GM23338 (cell line): ENCODE measurements at regions not wholly inside any gene's neighbourhood (a gene's known extent, or its start where the extent isn't known, plus 50 kb on each side); places are given as distances from the start of the nearest gene placed in this dataset.
"Not testable (repeated sequence)": the region's sequence is repeated elsewhere in the genome, so short reads cannot be mapped to it uniquely, and the experiment has no call there.

Experiments used
- ATAC-seq: fragments of 200-7000 bp; cut with Tn5 transposase; 3 replicates; pipeline ENCODE4 v1.9.1; 2020
- DNase-seq: peaks from one replicate; pipeline ENCODE4 v3.0.0-alpha.2; 2015; ENCODE audit warnings: low spot score
- H2AFZ ChIP-seq: fragments of 200-600 bp; sonication (generic); 2 replicates; pipeline ENCODE4 v1.8.0; 2016; ENCODE audit warnings: antibody characterized with exemption, mild to moderate bottlenecking, moderate library complexity
- H3F3A ChIP-seq: fragments of 200-600 bp; sonication (generic); replicated peaks from 2 replicates; pipeline ENCODE4 v1.8.0; 2017; ENCODE audit warnings: antibody characterized with exemption, mixed run types, low read depth
- H3K27ac ChIP-seq: fragments of 200-600 bp; sonication (generic); 2 replicates; pipeline ENCODE4 v1.6.1; 2016; ENCODE audit warnings: low read depth
- H3K27me3 ChIP-seq: fragments of 200-600 bp; sonication (generic); 2 replicates; pipeline ENCODE4 v1.8.0; 2016; ENCODE audit warnings: mild to moderate bottlenecking, mixed run types, moderate library complexity; ENCODE audit not compliant: insufficient read depth
- H3K36me3 ChIP-seq: fragments of 200-600 bp; sonication (generic); 2 replicates; pipeline ENCODE4 v1.8.0; 2016; ENCODE audit warnings: mild to moderate bottlenecking; ENCODE audit not compliant: insufficient read depth
- H3K4me1 ChIP-seq: fragments of 200-600 bp; sonication (generic); 2 replicates; pipeline ENCODE4 v1.8.0; 2016; ENCODE audit warnings: mild to moderate bottlenecking, moderate library complexity; ENCODE audit not compliant: insufficient read depth
- H3K4me2 ChIP-seq: fragments of 200-600 bp; sonication (generic); 2 replicates; pipeline ENCODE4 v1.7.1; 2017; ENCODE audit warnings: mixed run types
- H3K4me3 ChIP-seq: fragments of 200-600 bp; sonication (generic); 2 replicates; pipeline ENCODE4 v1.6.1; 2016; ENCODE audit warnings: mixed run types
- H3K79me2 ChIP-seq: fragments of 200-600 bp; sonication (generic); replicated peaks from 2 replicates; pipeline ENCODE4 v1.8.0; 2017; ENCODE audit warnings: mild to moderate bottlenecking; ENCODE audit not compliant: insufficient read depth
- H3K9me2 ChIP-seq: fragments of 200-600 bp; sonication (generic); 2 replicates; pipeline ENCODE4 v1.8.0; 2017; ENCODE audit not compliant: insufficient read depth
- H4K20me1 ChIP-seq: fragments of 200-600 bp; sonication (generic); replicated peaks from 2 replicates; pipeline ENCODE4 v1.8.0; 2017; ENCODE audit warnings: mild to moderate bottlenecking; ENCODE audit not compliant: insufficient read depth
- H3K27ac Mint-ChIP-seq: 2 replicates; pipeline ENCODE4 v1.8.0; 2020; ENCODE audit warnings: inconsistent platforms, mild to moderate bottlenecking, moderate library complexity, mixed read lengths
- H3K27me3 Mint-ChIP-seq: 3 replicates; pipeline ENCODE4 v1.8.0; 2022; ENCODE audit warnings: low read depth, mild to moderate bottlenecking, moderate library complexity, mixed read lengths, inconsistent platforms; ENCODE audit not compliant: insufficient read depth, poor library complexity
- H3K36me3 Mint-ChIP-seq: 3 replicates; pipeline ENCODE4 v1.8.0; 2021; ENCODE audit warnings: low read depth, mild to moderate bottlenecking, inconsistent platforms, moderate library complexity, mixed read lengths
- H3K4me1 Mint-ChIP-seq: 3 replicates; pipeline ENCODE4 v1.8.0; 2020; ENCODE audit warnings: mild to moderate bottlenecking, inconsistent platforms, mixed read lengths
- H3K4me3 Mint-ChIP-seq: 3 replicates; pipeline ENCODE4 v1.8.0; 2021; ENCODE audit warnings: moderate library complexity, mild to moderate bottlenecking, inconsistent platforms, mixed read lengths
- H3K9me3 Mint-ChIP-seq: 3 replicates; pipeline ENCODE4 v1.8.0; 2020; ENCODE audit warnings: moderate library complexity, mild to moderate bottlenecking, inconsistent platforms, mixed read lengths
- EZH2 ChIP-seq: fragments of 200-600 bp; sonication (generic); IDR thresholded peaks from one replicate; pipeline ENCODE4 v1.8.0; 2017; ENCODE audit warnings: antibody characterized with exemption, mild to moderate bottlenecking, low read depth; ENCODE audit not compliant: unreplicated experiment
- EZH2phosphoT487 ChIP-seq: fragments of 200-600 bp; sonication (generic); IDR thresholded peaks from one replicate; pipeline ENCODE4 v1.8.1; 2018; ENCODE audit warnings: antibody characterized with exemption; ENCODE audit not compliant: unreplicated experiment
- JUNB ChIP-seq: IDR thresholded peaks from one replicate; pipeline ENCODE4 v1.6.1; 2016; ENCODE audit warnings: antibody characterized with exemption; ENCODE audit not compliant: unreplicated experiment
- POLR2AphosphoS5 ChIP-seq: IDR thresholded peaks from 2 replicates; pipeline ENCODE4 v1.6.1; 2016; ENCODE audit warnings: antibody characterized with exemption, low read depth
- ZNF114 ChIP-seq: fragments of 250-450 bp; sonication (Bioruptor Pico); IDR thresholded peaks from 2 replicates; pipeline ENCODE4 v1.5.0; 2020; ENCODE audit warnings: mild to moderate bottlenecking, moderate library complexity
- ZNF331 ChIP-seq: fragments of 250-450 bp; sonication (Bioruptor Pico); IDR thresholded peaks from 2 replicates; pipeline ENCODE4 v1.5.0; 2020; ENCODE audit warnings: low read depth, mild to moderate bottlenecking, moderate library complexity
- TF ChIP-seq, protein P1 (sequence below): fragments of 250-450 bp; sonication (Bioruptor Pico); IDR thresholded peaks from 2 replicates; pipeline ENCODE4 v1.5.0; 2020; ENCODE audit warnings: mild to moderate bottlenecking, moderate library complexity

DNA sequence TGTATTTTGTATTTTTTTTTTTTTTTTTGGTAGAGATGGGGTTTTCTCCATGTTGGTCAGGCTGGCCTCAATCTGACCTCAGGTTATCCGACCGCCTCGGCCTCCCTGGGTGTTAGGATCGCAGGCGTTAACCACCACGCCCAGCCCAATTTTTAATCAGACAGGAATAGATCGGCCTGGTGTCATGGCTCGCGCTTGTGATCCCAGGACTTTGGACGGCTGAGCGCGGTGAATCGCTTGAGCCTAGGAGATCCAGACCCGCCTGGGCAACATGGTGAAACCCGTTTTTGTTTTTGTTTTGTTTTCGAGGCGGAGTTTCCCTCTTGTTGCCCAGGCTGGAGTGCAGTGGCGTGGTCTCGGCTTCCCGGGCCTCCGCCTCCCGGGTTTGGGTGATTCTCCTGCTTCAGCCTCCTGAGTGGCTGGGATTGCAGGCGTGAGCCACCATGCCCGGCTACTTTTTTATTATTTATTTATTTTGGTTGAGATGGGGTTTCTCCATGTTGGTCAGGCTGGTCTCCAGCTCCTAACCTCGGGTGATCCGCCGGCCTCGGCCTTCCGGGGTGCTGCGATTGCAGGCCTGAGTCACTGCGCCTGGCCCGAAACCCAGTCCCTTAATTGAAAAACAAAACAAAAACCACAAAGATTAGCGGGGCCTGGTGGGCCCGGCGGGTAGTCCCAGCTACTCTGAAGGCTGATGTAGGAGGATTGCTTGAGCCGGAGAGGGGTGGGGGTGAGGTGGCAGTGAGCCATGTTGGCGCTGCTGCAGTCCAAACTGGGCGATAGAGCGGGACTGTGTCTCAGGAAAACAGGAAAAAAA lies 63.9 kb downstream of the GOLGA6L7 start:
- H3F3A ChIP-seq, DNase-seq, H3K79me2 ChIP-seq, H3K9me3 Mint-ChIP-seq, H3K4me1 ChIP-seq, ATAC-seq, H3K4me1 Mint-ChIP-seq, H3K9me2 ChIP-seq, H3K27ac ChIP-seq, H4K20me1 ChIP-seq, H3K36me3 Mint-ChIP-seq, H3K27me3 Mint-ChIP-seq, H2AFZ ChIP-seq, H3K4me3 Mint-ChIP-seq, H3K4me3 ChIP-seq, H3K27ac Mint-ChIP-seq, H3K36me3 ChIP-seq, H3K4me2 ChIP-seq: not testable (repeated sequence)
- H3K27me3 ChIP-seq: peaks cover 12% of the 10 kb centered on the region

DNA sequence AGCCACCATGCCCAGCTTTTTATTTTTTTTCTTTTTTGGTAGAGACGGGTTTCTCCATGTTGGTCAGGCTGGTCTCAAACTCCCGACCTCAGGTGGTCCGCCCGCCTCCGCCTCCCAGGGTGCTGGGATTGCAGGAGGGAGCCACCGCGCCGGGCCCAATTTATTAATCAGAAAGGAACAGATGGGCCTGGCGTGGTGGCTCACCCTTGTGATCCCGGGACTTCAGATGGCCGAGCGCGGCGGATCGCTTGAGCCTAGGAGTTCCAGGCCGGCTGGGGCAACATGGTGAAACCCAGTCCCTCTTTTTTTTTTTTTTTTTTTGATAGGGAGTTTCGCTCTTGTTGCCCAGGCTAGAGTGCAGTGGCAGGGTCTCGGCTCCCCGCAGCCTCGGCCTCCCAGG lies 64.6 kb downstream of the GOLGA6L7 start:
- H3K79me2 ChIP-seq: no peaks in the 10 kb centered on the region
- no peaks in the 10 kb centered on the region for H4K20me1 ChIP-seq
- H3F3A ChIP-seq: no peaks in the 10 kb centered on the region
- peaks cover 9% of the 10 kb centered on the region for H3K27me3 ChIP-seq
- no peaks in the 10 kb centered on the region for H3K9me3 Mint-ChIP-seq
- no peaks in the 10 kb centered on the region; the same call in 2 of the 3 replicates for H3K4me1 Mint-ChIP-seq
- H2AFZ ChIP-seq: no peak overlapping the region
- H3K9me2 ChIP-seq: no peaks in the 10 kb centered on the region
- no peak overlapping the region for H3K27ac ChIP-seq
- H3K36me3 Mint-ChIP-seq: no peaks in the 10 kb centered on the region
- TF ChIP-seq EZH2phosphoT487: no peak
- H3K36me3 ChIP-seq: no peaks in the 10 kb centered on the region
- ATAC-seq (no peak), DNase-seq (no peak)
- no peaks in the 10 kb centered on the region for H3K27me3 Mint-ChIP-seq
- H3K4me3 Mint-ChIP-seq: no peak overlapping the region
- no peak overlapping the region for H3K27ac Mint-ChIP-seq
- H3K4me2 ChIP-seq: no peak overlapping the region
- H3K4me3 ChIP-seq: no peak overlapping the region
- H3K4me1 ChIP-seq: no peaks in the 10 kb centered on the region

DNA sequence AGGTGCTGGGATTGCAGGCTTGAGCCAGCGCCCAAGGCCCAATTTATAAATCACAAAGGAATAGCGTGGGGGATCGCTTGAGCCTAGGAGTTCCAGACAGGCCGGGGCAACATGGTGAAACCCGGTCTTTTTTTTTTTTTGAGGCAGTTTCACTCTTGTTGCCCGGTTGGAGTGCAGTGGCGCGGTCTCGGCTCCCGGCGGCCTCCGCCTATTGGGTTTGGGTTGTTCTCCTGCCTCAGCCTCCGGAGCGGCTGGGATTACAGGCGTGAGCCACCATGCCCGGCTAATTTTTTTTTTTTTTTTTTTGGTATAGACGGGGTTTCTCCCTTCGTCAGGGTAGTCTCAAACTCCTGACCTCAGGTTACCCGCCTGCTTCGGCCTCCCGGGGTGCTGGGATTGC lies 65.0 kb downstream of the GOLGA6L7 start:
- H3K9me3 Mint-ChIP-seq: no peaks in the 10 kb centered on the region
- H3K4me2 ChIP-seq: no peak overlapping the region
- H2AFZ ChIP-seq: no peak overlapping the region
- no peaks in the 10 kb centered on the region for H3K36me3 Mint-ChIP-seq
- H3K27me3 Mint-ChIP-seq: no peaks in the 10 kb centered on the region
- H3F3A ChIP-seq: no peaks in the 10 kb centered on the region
- no peaks in the 10 kb centered on the region for H3K4me1 ChIP-seq
- H3K36me3 ChIP-seq: no peaks in the 10 kb centered on the region
- H3K4me3 ChIP-seq: no peak overlapping the region
- H3K79me2 ChIP-seq: no peaks in the 10 kb centered on the region
- ATAC-seq: no peak
- TF ChIP-seq, protein P1, sequence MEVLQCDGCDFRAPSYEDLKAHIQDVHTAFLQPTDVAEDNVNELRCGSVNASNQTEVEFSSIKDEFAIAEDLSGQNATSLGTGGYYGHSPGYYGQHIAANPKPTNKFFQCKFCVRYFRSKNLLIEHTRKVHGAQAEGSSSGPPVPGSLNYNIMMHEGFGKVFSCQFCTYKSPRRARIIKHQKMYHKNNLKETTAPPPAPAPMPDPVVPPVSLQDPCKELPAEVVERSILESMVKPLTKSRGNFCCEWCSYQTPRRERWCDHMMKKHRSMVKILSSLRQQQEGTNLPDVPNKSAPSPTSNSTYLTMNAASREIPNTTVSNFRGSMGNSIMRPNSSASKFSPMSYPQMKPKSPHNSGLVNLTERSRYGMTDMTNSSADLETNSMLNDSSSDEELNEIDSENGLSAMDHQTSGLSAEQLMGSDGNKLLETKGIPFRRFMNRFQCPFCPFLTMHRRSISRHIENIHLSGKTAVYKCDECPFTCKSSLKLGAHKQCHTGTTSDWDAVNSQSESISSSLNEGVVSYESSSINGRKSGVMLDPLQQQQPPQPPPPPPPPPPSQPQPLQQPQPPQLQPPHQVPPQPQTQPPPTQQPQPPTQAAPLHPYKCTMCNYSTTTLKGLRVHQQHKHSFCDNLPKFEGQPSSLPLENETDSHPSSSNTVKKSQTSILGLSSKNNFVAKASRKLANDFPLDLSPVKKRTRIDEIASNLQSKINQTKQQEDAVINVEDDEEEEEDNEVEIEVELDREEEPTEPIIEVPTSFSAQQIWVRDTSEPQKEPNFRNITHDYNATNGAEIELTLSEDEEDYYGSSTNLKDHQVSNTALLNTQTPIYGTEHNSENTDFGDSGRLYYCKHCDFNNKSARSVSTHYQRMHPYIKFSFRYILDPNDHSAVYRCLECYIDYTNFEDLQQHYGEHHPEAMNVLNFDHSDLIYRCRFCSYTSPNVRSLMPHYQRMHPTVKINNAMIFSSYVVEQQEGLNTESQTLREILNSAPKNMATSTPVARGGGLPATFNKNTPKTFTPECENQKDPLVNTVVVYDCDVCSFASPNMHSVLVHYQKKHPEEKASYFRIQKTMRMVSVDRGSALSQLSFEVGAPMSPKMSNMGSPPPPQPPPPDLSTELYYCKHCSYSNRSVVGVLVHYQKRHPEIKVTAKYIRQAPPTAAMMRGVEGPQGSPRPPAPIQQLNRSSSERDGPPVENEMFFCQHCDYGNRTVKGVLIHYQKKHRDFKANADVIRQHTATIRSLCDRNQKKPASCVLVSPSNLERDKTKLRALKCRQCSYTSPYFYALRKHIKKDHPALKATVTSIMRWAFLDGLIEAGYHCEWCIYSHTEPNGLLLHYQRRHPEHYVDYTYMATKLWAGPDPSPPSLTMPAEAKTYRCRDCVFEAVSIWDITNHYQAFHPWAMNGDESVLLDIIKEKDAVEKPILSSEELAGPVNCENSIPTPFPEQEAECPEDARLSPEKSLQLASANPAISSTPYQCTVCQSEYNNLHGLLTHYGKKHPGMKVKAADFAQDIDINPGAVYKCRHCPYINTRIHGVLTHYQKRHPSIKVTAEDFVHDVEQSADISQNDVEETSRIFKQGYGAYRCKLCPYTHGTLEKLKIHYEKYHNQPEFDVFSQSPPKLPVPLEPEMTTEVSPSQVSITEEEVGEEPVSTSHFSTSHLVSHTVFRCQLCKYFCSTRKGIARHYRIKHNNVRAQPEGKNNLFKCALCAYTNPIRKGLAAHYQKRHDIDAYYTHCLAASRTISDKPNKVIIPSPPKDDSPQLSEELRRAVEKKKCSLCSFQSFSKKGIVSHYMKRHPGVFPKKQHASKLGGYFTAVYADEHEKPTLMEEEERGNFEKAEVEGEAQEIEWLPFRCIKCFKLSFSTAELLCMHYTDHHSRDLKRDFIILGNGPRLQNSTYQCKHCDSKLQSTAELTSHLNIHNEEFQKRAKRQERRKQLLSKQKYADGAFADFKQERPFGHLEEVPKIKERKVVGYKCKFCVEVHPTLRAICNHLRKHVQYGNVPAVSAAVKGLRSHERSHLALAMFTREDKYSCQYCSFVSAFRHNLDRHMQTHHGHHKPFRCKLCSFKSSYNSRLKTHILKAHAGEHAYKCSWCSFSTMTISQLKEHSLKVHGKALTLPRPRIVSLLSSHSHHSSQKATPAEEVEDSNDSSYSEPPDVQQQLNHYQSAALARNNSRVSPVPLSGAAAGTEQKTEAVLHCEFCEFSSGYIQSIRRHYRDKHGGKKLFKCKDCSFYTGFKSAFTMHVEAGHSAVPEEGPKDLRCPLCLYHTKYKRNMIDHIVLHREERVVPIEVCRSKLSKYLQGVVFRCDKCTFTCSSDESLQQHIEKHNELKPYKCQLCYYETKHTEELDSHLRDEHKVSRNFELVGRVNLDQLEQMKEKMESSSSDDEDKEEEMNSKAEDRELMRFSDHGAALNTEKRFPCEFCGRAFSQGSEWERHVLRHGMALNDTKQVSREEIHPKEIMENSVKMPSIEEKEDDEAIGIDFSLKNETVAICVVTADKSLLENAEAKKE (CRISPR knock-in tag): no peak
- TF ChIP-seq POLR2AphosphoS5: no peak
- TF ChIP-seq JUNB: no peak
- no peak for TF ChIP-seq EZH2phosphoT487
- TF ChIP-seq ZNF114 (CRISPR knock-in tag): no peak
- TF ChIP-seq ZNF331 (CRISPR knock-in tag): no peak
- TF ChIP-seq EZH2: no peak
- H4K20me1 ChIP-seq: no peaks in the 10 kb centered on the region
- H3K4me3 Mint-ChIP-seq: no peak overlapping the region
- H3K27ac Mint-ChIP-seq: no peak overlapping the region
- H3K27ac ChIP-seq: no peak overlapping the region
- H3K27me3 ChIP-seq: peaks cover 8% of the 10 kb centered on the region
- DNase-seq: no peak
- no peaks in the 10 kb centered on the region for H3K9me2 ChIP-seq
- H3K4me1 Mint-ChIP-seq: no peaks in the 10 kb centered on the region; the same call in 2 of the 3 replicates

DNA sequence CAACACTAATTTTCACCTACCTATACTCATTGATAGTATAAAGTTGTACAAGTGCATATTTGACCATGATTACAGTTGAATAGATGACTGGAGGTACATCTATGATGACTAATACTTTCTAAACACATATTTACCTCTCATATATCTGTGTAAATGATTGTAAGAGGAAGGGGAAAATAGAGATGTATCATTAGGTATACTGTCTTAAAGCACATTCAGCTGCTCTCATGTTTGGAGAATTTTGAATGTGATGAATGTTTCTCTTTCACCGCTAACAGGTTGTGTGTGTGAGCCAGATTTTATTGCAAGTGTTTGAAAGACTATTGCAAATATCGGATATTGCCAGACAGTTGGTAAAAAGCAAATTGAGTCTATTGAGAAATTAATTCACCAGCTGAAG lies 66.2 kb upstream of the GOLGA8M start:
- DNase-seq, H3K79me2 ChIP-seq, H3K4me3 Mint-ChIP-seq, H3K27me3 Mint-ChIP-seq, H3K9me2 ChIP-seq, H3K4me3 ChIP-seq, H3K4me1 ChIP-seq, H3K4me1 Mint-ChIP-seq, H3K36me3 ChIP-seq, H4K20me1 ChIP-seq, H2AFZ ChIP-seq, H3K27me3 ChIP-seq, ATAC-seq, H3F3A ChIP-seq, H3K4me2 ChIP-seq, H3K27ac ChIP-seq, H3K27ac Mint-ChIP-seq, H3K9me3 Mint-ChIP-seq, H3K36me3 Mint-ChIP-seq: not testable (repeated sequence)
